Mesendoderm (in vitro differentiated cells): ENCODE measurements at regions not wholly inside any gene's neighbourhood (a gene's known extent, or its start where the extent isn't known, plus 50 kb on each side); places are given as distances from the start of the nearest gene placed in this dataset.

Experiments
- DNase-seq: peaks from one replicate; pipeline ENCODE4 v3.0.0; 2013
- H2AK5ac ChIP-seq: 2 replicates; pipeline ENCODE4 v1.6.1; 2013; ENCODE audit warnings: low read length, inconsistent platforms
- H2BK120ac ChIP-seq: 2 replicates; pipeline ENCODE4 v1.6.1; 2013; ENCODE audit warnings: low read depth, mild to moderate bottlenecking, low read length, moderate library complexity, mixed read lengths
- H2BK15ac ChIP-seq: replicated peaks from 2 replicates; pipeline ENCODE4 v1.6.1; 2013; ENCODE audit warnings: low read depth, mild to moderate bottlenecking, moderate library complexity
- H2BK5ac ChIP-seq: 2 replicates; pipeline ENCODE4 v1.6.1; 2013; ENCODE audit warnings: low read length, inconsistent platforms
- H3K18ac ChIP-seq: 2 replicates; pipeline ENCODE4 v1.6.1; 2013; ENCODE audit warnings: mild to moderate bottlenecking, low read length, mixed read lengths
- H3K23ac ChIP-seq: one replicate; pipeline ENCODE4 v1.6.1; 2013; ENCODE audit warnings: low read length
- H3K27ac ChIP-seq: 2 replicates; pipeline ENCODE4 v1.5.1; 2013; ENCODE audit warnings: low read depth, mild to moderate bottlenecking, inconsistent platforms, low read length, moderate library complexity
- H3K27me3 ChIP-seq: 2 replicates; pipeline ENCODE4 v1.6.1; 2013; ENCODE audit warnings: low read length, control low read depth, mild to moderate bottlenecking, inconsistent platforms; ENCODE audit not compliant: insufficient read depth, poor library complexity
- H3K36me3 ChIP-seq: 2 replicates; pipeline ENCODE4 v1.6.1; 2013; ENCODE audit warnings: low read length, inconsistent platforms; ENCODE audit not compliant: control insufficient read depth, insufficient read depth
- H3K4ac ChIP-seq: one replicate; pipeline ENCODE4 v1.6.1; 2013; ENCODE audit warnings: low read depth, mild to moderate bottlenecking, low read length, moderate library complexity
- H3K4me1 ChIP-seq: 2 replicates; pipeline ENCODE4 v1.6.1; 2013; ENCODE audit warnings: low read depth, low read length, inconsistent platforms; ENCODE audit not compliant: control insufficient read depth
- H3K4me2 ChIP-seq: 2 replicates; pipeline ENCODE4 v1.6.1; 2013; ENCODE audit warnings: low read length
- H3K4me3 ChIP-seq: 2 replicates; pipeline ENCODE4 v1.5.1; 2013; ENCODE audit warnings: mild to moderate bottlenecking, low read length
- H3K56ac ChIP-seq: one replicate; pipeline ENCODE4 v1.6.1; 2013; ENCODE audit warnings: low read length
- H3K79me1 ChIP-seq: 2 replicates; pipeline ENCODE4 v1.6.1; 2013; ENCODE audit warnings: low read length, inconsistent platforms
- H3K79me2 ChIP-seq: 2 replicates; pipeline ENCODE4 v1.6.1; 2013; ENCODE audit warnings: mild to moderate bottlenecking, low read length; ENCODE audit not compliant: control insufficient read depth, insufficient read depth
- H3K9ac ChIP-seq: 2 replicates; pipeline ENCODE4 v1.6.1; 2013; ENCODE audit warnings: low read length, inconsistent platforms
- H4K5ac ChIP-seq: one replicate; pipeline ENCODE4 v1.6.1; 2013; ENCODE audit warnings: low read length
- H4K8ac ChIP-seq: one replicate; pipeline ENCODE4 v1.6.1; 2013; ENCODE audit warnings: low read depth, mild to moderate bottlenecking, control low read depth, low read length, moderate library complexity
- WGBS: extraction: QIAGEN DNeasy Blood & Tissue Kit; methylation state at CpG from one replicate; pipeline ENCODE4 v1.1.7; 2013; ENCODE audit warnings: low lambda C conversion rate, missing lambda C conversion rate; ENCODE audit not compliant: insufficient coverage; ENCODE audit errors: extremely low coverage; 5-methylcytosine and 5-hydroxymethylcytosine counted together

DNA sequence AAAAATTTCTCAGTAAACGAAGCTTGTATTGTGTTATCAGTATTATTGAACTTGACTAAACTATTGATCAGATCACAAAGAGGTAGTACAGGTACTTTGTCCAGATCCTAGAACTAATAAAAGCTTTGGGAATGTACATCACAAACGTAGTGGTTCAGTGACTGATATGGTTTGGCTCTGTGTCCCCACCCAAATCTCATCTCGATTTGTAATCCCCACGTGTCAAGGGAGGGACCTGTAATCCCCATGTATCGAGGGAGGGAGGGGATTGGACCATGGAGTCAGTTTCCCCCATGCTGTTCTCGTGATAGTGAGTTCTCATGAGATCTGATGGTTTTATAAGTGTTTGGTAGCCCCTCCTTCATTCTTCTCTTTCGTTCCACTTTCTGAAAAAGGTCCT lies 100.9 kb downstream of the ARRDC3 start:
- H3K4ac ChIP-seq, result no peak overlapping the region
- WGBS, result no CpG with 5 or more reads among the region's 7 CpGs
- H4K5ac ChIP-seq, result no peak overlapping the region
- H2BK120ac ChIP-seq, result no peak overlapping the region
- H3K36me3 ChIP-seq, result no peaks in the 10 kb centered on the region
- H3K4me3 ChIP-seq, result no peak overlapping the region
- no peak overlapping the region for H3K9ac ChIP-seq
- no peaks in the 10 kb centered on the region for H3K79me1 ChIP-seq
- no peak for DNase-seq
- no peak overlapping the region for H3K27ac ChIP-seq
- no peaks in the 10 kb centered on the region for H3K79me2 ChIP-seq
- H4K8ac ChIP-seq, result no peak overlapping the region
- H3K4me1 ChIP-seq, result no peaks in the 10 kb centered on the region
- no peaks in the 10 kb centered on the region for H3K27me3 ChIP-seq
- no peak overlapping the region for H2BK5ac ChIP-seq
- H3K4me2 ChIP-seq, result no peak overlapping the region
- no peak overlapping the region for H3K56ac ChIP-seq
- H2AK5ac ChIP-seq, result no peak overlapping the region
- no peak overlapping the region for H3K18ac ChIP-seq
- H2BK15ac ChIP-seq, result no peak overlapping the region
- no peak overlapping the region for H3K23ac ChIP-seq

DNA sequence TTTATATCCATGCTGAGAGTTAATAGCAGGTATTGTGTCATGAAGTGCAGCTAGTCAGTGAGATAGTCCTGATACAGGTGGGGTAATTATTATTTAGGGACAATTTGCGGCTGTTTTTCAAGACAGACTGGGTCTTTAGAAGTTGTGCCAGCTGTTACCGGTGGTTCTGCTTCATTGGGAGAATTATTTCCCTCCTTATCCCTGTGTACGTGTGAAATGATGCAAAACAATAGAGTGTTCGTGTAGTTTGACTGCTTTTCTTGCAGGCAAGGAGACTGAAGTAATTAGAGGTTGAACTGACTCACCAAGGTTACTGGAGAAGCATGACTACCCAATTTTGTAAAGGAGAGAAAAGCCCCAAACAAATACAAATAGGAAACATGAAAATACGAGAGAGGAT lies 101.7 kb downstream of the ARRDC3 start:
- Histone ChIP-seq H3K4me3 (no peak overlapping the region), H3K79me1 (no peaks in the 10 kb centered on the region), H2BK15ac (no peak overlapping the region), H4K8ac (no peak overlapping the region), H3K9ac (no peak overlapping the region), H3K23ac (no peak overlapping the region), H2BK5ac (no peak overlapping the region), H3K36me3 (no peaks in the 10 kb centered on the region), H3K4ac (no peak overlapping the region), H3K56ac (no peak overlapping the region), H3K27ac (no peak overlapping the region), H3K79me2 (no peaks in the 10 kb centered on the region), H3K18ac (no peak overlapping the region), H2AK5ac (no peak overlapping the region), H3K27me3 (no peaks in the 10 kb centered on the region), H4K5ac (no peak overlapping the region), H2BK120ac (no peak overlapping the region), H3K4me2 (no peak overlapping the region), H3K4me1 (no peaks in the 10 kb centered on the region)
- DNase-seq, result no peak
- no CpG with 5 or more reads among the region's 5 CpGs for WGBS

GRCh38 chr5:91280362-91281269 lies 102.5 kb downstream of the ARRDC3 start:
- Histone ChIP-seq H3K79me1 (no peaks in the 10 kb centered on the region), H3K27me3 (no peaks in the 10 kb centered on the region), H3K4me2 (peak overlapping the region; percentile 92), H3K4me3 (peak overlapping the region; percentile 28), H2BK15ac (no peak overlapping the region), H3K4me1 (no peaks in the 10 kb centered on the region), H2BK120ac (no peak overlapping the region), H3K18ac (peak overlapping the region; percentile 33), H3K56ac (peak overlapping the region; percentile 80), H3K79me2 (no peaks in the 10 kb centered on the region), H3K27ac (peak overlapping the region; percentile 78), H2BK5ac (no peak overlapping the region), H3K23ac (no peak overlapping the region), H3K9ac (peak overlapping the region; percentile 45), H4K5ac (no peak overlapping the region), H4K8ac (no peak overlapping the region), H3K36me3 (no peaks in the 10 kb centered on the region), H2AK5ac (no peak overlapping the region), H3K4ac (no peak overlapping the region)
- WGBS, result no CpG with 5 or more reads among the region's 50 CpGs
- peak; percentile 98 for DNase-seq

GRCh38 chr5:91277840-91278239 lies 105.3 kb downstream of the ARRDC3 start:
- Histone ChIP-seq H3K4me2 (no peak overlapping the region), H3K27ac (no peak overlapping the region), H3K56ac (no peak overlapping the region), H3K4ac (no peak overlapping the region), H4K8ac (no peak overlapping the region), H2BK15ac (no peak overlapping the region), H3K79me1 (no peaks in the 10 kb centered on the region), H3K23ac (no peak overlapping the region), H3K27me3 (no peaks in the 10 kb centered on the region), H3K4me3 (no peak overlapping the region), H2BK5ac (no peak overlapping the region), H3K9ac (no peak overlapping the region), H4K5ac (no peak overlapping the region), H3K79me2 (no peaks in the 10 kb centered on the region), H3K18ac (no peak overlapping the region), H3K4me1 (no peaks in the 10 kb centered on the region), H2AK5ac (no peak overlapping the region), H2BK120ac (no peak overlapping the region), H3K36me3 (no peaks in the 10 kb centered on the region)
- no CpG with 5 or more reads among the region's 3 CpGs for WGBS
- DNase-seq, result no peak

GRCh38 chr5:91277093-91277626 lies 106.0 kb downstream of the ARRDC3 start:
- Histone ChIP-seq H2BK5ac (no peak overlapping the region), H3K4me2 (no peak overlapping the region), H2BK120ac (no peak overlapping the region), H3K79me2 (no peaks in the 10 kb centered on the region), H3K4ac (no peak overlapping the region), H3K4me1 (no peaks in the 10 kb centered on the region), H3K79me1 (no peaks in the 10 kb centered on the region), H3K4me3 (no peak overlapping the region), H4K5ac (no peak overlapping the region), H3K9ac (no peak overlapping the region), H3K36me3 (no peaks in the 10 kb centered on the region), H2AK5ac (no peak overlapping the region), H3K23ac (no peak overlapping the region), H2BK15ac (no peak overlapping the region), H3K27me3 (no peaks in the 10 kb centered on the region), H3K56ac (no peak overlapping the region), H4K8ac (no peak overlapping the region), H3K18ac (no peak overlapping the region), H3K27ac (no peak overlapping the region)
- no CpG with 5 or more reads among the region's 5 CpGs for WGBS
- no peak for DNase-seq
